ENCODE measurements at regions not wholly inside any gene's neighbourhood (a gene's known extent, or its start where the extent isn't known, plus 50 kb on each side); places are given as distances from the start of the nearest gene placed in this dataset.

- Mint-ChIP-seq H3K4me3 (no peak overlapping the region), H3K4me1 (ENCODE audit: low read depth) (no peaks in the 10 kb centered on the region), H3K36me3 (ENCODE audit: low read depth) (no peaks in the 10 kb centered on the region), H3K9me3 (no peaks in the 10 kb centered on the region), H3K27ac (no peak overlapping the region), H3K27me3 (peaks cover 4% of the 10 kb centered on the region)
- TF ChIP-seq, protein P1, sequence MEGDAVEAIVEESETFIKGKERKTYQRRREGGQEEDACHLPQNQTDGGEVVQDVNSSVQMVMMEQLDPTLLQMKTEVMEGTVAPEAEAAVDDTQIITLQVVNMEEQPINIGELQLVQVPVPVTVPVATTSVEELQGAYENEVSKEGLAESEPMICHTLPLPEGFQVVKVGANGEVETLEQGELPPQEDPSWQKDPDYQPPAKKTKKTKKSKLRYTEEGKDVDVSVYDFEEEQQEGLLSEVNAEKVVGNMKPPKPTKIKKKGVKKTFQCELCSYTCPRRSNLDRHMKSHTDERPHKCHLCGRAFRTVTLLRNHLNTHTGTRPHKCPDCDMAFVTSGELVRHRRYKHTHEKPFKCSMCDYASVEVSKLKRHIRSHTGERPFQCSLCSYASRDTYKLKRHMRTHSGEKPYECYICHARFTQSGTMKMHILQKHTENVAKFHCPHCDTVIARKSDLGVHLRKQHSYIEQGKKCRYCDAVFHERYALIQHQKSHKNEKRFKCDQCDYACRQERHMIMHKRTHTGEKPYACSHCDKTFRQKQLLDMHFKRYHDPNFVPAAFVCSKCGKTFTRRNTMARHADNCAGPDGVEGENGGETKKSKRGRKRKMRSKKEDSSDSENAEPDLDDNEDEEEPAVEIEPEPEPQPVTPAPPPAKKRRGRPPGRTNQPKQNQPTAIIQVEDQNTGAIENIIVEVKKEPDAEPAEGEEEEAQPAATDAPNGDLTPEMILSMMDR (IDR thresholded peaks at IDR 0.05): no peak
- DNase-seq: no peak
- ChIA-PET CTCF (no interaction called here), POLR2A (no interaction called here)
- intact Hi-C loops (cut with DNase I, micrococcal nuclease): no loop called here
- Histone ChIP-seq H3K4me3 (ENCODE audit: low read length) (no peak overlapping the region), H3K9me3 (ENCODE audit: control insufficient read depth in 1 of 2, insufficient read depth in 1 of 2, low read length in 2 of 2) (peaks cover 0 to 3% of the 10 kb centered on the region in 2 experiments), H3K27me3 (ENCODE audit: control insufficient read depth in 1 of 2, insufficient read depth in 2 of 2, low read length in 2 of 2) (no peaks in the 10 kb centered on the region), H3K36me3 (ENCODE audit: insufficient read depth, low read length) (no peaks in the 10 kb centered on the region), H3K27ac (ENCODE audit: low read depth in 1 of 2, low read length in 2 of 2) (no peak overlapping the region), H3K4me1 (ENCODE audit: insufficient read depth, low read length) (no peaks in the 10 kb centered on the region)
- no peak for ATAC-seq (ENCODE audit: poor library complexity)
Observed at GRCh38 chr10:132997517-132998265, 55.3 kb upstream of the CFAP46 start.

- Histone ChIP-seq H3K27me3 (ENCODE audit: control insufficient read depth in 1 of 2, insufficient read depth in 2 of 2, low read length in 2 of 2) (no peaks in the 10 kb centered on the region), H3K9me3 (ENCODE audit: control insufficient read depth in 1 of 2, insufficient read depth in 1 of 2, low read length in 2 of 2) (peaks cover 0 to 3% of the 10 kb centered on the region in 2 experiments), H3K4me1 (ENCODE audit: insufficient read depth, low read length) (no peaks in the 10 kb centered on the region), H3K36me3 (ENCODE audit: insufficient read depth, low read length) (no peaks in the 10 kb centered on the region), H3K4me3 (ENCODE audit: low read length) (no peak overlapping the region), H3K27ac (ENCODE audit: low read depth in 1 of 2, low read length in 2 of 2) (no peak overlapping the region)
- ATAC-seq (ENCODE audit: poor library complexity) (no peak), DNase-seq (no peak)
- POLR2A ChIA-PET: no interaction called here
- H3K4me1 Mint-ChIP-seq (ENCODE audit: low read depth): no peaks in the 10 kb centered on the region
- TF ChIP-seq, protein P1 (IDR thresholded peaks at IDR 0.05): no peak
- peaks cover 4% of the 10 kb centered on the region for H3K27me3 Mint-ChIP-seq
- no peak overlapping the region for H3K4me3 Mint-ChIP-seq
- intact Hi-C loops (cut with DNase I, micrococcal nuclease): no loop called here
- CTCF ChIA-PET: no interaction called here
- H3K36me3 Mint-ChIP-seq (ENCODE audit: low read depth): no peaks in the 10 kb centered on the region
- no peaks in the 10 kb centered on the region for H3K9me3 Mint-ChIP-seq
- no peak overlapping the region for H3K27ac Mint-ChIP-seq
Observed at GRCh38 chr10:132996603-132997343, 54.4 kb upstream of the CFAP46 start.

GRCh38 chr10:132995909-132996602, 53.7 kb upstream of the CFAP46 start:
- no peak for DNase-seq
- Mint-ChIP-seq H3K9me3 (no peaks in the 10 kb centered on the region), H3K27me3 (peaks cover 4% of the 10 kb centered on the region), H3K36me3 (ENCODE audit: low read depth) (no peaks in the 10 kb centered on the region), H3K4me1 (ENCODE audit: low read depth) (no peaks in the 10 kb centered on the region), H3K27ac (no peak overlapping the region), H3K4me3 (no peak overlapping the region)
- CTCF ChIA-PET: no interaction called here
- H3K4me3 ChIP-seq (ENCODE audit: low read length): no peak overlapping the region
- H3K27me3 ChIP-seq (ENCODE audit: control insufficient read depth in 1 of 2, insufficient read depth in 2 of 2, low read length in 2 of 2): no peaks in the 10 kb centered on the region
- H3K36me3 ChIP-seq (ENCODE audit: insufficient read depth, low read length): no peaks in the 10 kb centered on the region
- H3K27ac ChIP-seq (ENCODE audit: low read depth in 1 of 2, low read length in 2 of 2): no peak overlapping the region
- POLR2A ChIA-PET: no interaction called here
- intact Hi-C loops (cut with DNase I, micrococcal nuclease): no loop called here
- H3K9me3 ChIP-seq (ENCODE audit: control insufficient read depth in 1 of 2, insufficient read depth in 1 of 2, low read length in 2 of 2): peaks cover 0 to 3% of the 10 kb centered on the region in 2 experiments
- TF ChIP-seq, protein P1 (IDR thresholded peaks at IDR 0.05): no peak
- no peaks in the 10 kb centered on the region for H3K4me1 ChIP-seq (ENCODE audit: insufficient read depth, low read length)
- no peak for ATAC-seq (ENCODE audit: poor library complexity)

Measured in CD4-positive, alpha-beta T cell (primary cell).